Activated T-cell treated with anti-CD3 and anti-CD28 coated beads, Interleukin-2, amount 50 U/mL, for 24 hours (primary cell): ENCODE measurements at regions not wholly inside any gene's neighbourhood (a gene's known extent, or its start where the extent isn't known, plus 50 kb on each side); places are given as distances from the start of the nearest gene placed in this dataset.

Experiments
- DNase-seq: peaks from one replicate; pipeline ENCODE4 v3.0.0-alpha.2; 2020
- H3K27ac Mint-ChIP-seq: 2 replicates; pipeline ENCODE4 v1.8.0; 2020; ENCODE audit warnings: mild to moderate bottlenecking, mixed read lengths
- H3K27me3 Mint-ChIP-seq: 2 replicates; pipeline ENCODE4 v1.8.0; 2020; ENCODE audit warnings: mixed read lengths
- H3K36me3 Mint-ChIP-seq: 2 replicates; pipeline ENCODE4 v1.8.0; 2020; ENCODE audit warnings: low read depth, mixed read lengths
- H3K4me1 Mint-ChIP-seq: 2 replicates; pipeline ENCODE4 v1.8.0; 2020; ENCODE audit warnings: low read depth, mixed read lengths
- H3K4me3 Mint-ChIP-seq: 2 replicates; pipeline ENCODE4 v1.8.0; 2020; ENCODE audit warnings: mild to moderate bottlenecking, moderate library complexity, mixed read lengths
- H3K9me3 Mint-ChIP-seq: 2 replicates; pipeline ENCODE4 v1.8.0; 2020; ENCODE audit warnings: mixed read lengths

- H3K4me3 Mint-ChIP-seq: no peak overlapping the region
- peaks cover 70% of the 10 kb centered on the region for H3K4me1 Mint-ChIP-seq
- H3K27me3 Mint-ChIP-seq: no peaks in the 10 kb centered on the region
- no peak overlapping the region for H3K27ac Mint-ChIP-seq
- H3K36me3 Mint-ChIP-seq: no peaks in the 10 kb centered on the region
- no peaks in the 10 kb centered on the region for H3K9me3 Mint-ChIP-seq
- DNase-seq: no peak
Measured at GRCh38 chr4:108533876-108534275, 86.5 kb upstream of the RPL34 start.

- Mint-ChIP-seq H3K27ac (no peak overlapping the region), H3K9me3 (no peaks in the 10 kb centered on the region), H3K27me3 (no peaks in the 10 kb centered on the region), H3K4me1 (peaks cover 74% of the 10 kb centered on the region), H3K4me3 (no peak overlapping the region), H3K36me3 (no peaks in the 10 kb centered on the region)
- DNase-seq: no peak
Measured at GRCh38 chr4:108533245-108533844, 87.0 kb upstream of the RPL34 start.

GRCh38 chr4:108532738-108533137, 87.6 kb upstream of the RPL34 start:
- H3K27me3 Mint-ChIP-seq: no peaks in the 10 kb centered on the region
- H3K4me3 Mint-ChIP-seq: no peak overlapping the region
- no peak overlapping the region for H3K27ac Mint-ChIP-seq
- H3K36me3 Mint-ChIP-seq: no peaks in the 10 kb centered on the region
- DNase-seq: no peak
- H3K4me1 Mint-ChIP-seq: peaks cover 80% of the 10 kb centered on the region
- no peaks in the 10 kb centered on the region for H3K9me3 Mint-ChIP-seq

- H3K27ac Mint-ChIP-seq: no peak overlapping the region
- no peaks in the 10 kb centered on the region for H3K36me3 Mint-ChIP-seq
- peaks cover 83% of the 10 kb centered on the region for H3K4me1 Mint-ChIP-seq
- DNase-seq: no peak
- H3K9me3 Mint-ChIP-seq: no peaks in the 10 kb centered on the region
- peak overlapping the region; percentile 60 for H3K4me3 Mint-ChIP-seq
- H3K27me3 Mint-ChIP-seq: no peaks in the 10 kb centered on the region
Measured at GRCh38 chr4:108532187-108532586, 88.2 kb upstream of the RPL34 start.

- Mint-ChIP-seq H3K27me3 (no peaks in the 10 kb centered on the region), H3K27ac (peak overlapping the region; percentile 74), H3K9me3 (no peaks in the 10 kb centered on the region), H3K36me3 (no peaks in the 10 kb centered on the region), H3K4me3 (peak overlapping the region; percentile 60), H3K4me1 (peaks cover 82% of the 10 kb centered on the region)
- no peak for DNase-seq
Measured at GRCh38 chr4:108531461-108531860, 88.9 kb upstream of the RPL34 start.

GRCh38 chr4:108529984-108530905, 90.1 kb upstream of the RPL34 start:
- no peak overlapping the region for H3K4me3 Mint-ChIP-seq
- DNase-seq: no peak
- H3K9me3 Mint-ChIP-seq: peaks cover 2% of the 10 kb centered on the region
- no peak overlapping the region for H3K27ac Mint-ChIP-seq
- no peaks in the 10 kb centered on the region for H3K36me3 Mint-ChIP-seq
- H3K27me3 Mint-ChIP-seq: no peaks in the 10 kb centered on the region
- peaks cover 74% of the 10 kb centered on the region for H3K4me1 Mint-ChIP-seq

GRCh38 chr4:108529102-108529501, 91.3 kb upstream of the RPL34 start:
- Mint-ChIP-seq H3K27ac (no peak overlapping the region), H3K9me3 (peaks cover 5% of the 10 kb centered on the region)

GRCh38 chr4:108527723-108528122, 92.7 kb upstream of the RPL34 start:
- no peak for DNase-seq
- Mint-ChIP-seq H3K27me3 (no peaks in the 10 kb centered on the region), H3K4me1 (peaks cover 55% of the 10 kb centered on the region), H3K36me3 (no peaks in the 10 kb centered on the region), H3K4me3 (peak overlapping the region; percentile 14), H3K9me3 (peaks cover 5% of the 10 kb centered on the region), H3K27ac (peak overlapping the region; percentile 70)

More at GRCh38 chr4:108529102-108529501, 91.3 kb upstream of the RPL34 start:
- no peaks in the 10 kb centered on the region for H3K36me3 Mint-ChIP-seq
- no peak for DNase-seq
- H3K4me3 Mint-ChIP-seq: no peak overlapping the region
- H3K27me3 Mint-ChIP-seq: no peaks in the 10 kb centered on the region
- peaks cover 68% of the 10 kb centered on the region for H3K4me1 Mint-ChIP-seq

GRCh38 chr4:108520807-108521206, 99.6 kb upstream of the RPL34 start:
- H3K27me3 Mint-ChIP-seq: no peaks in the 10 kb centered on the region
- peaks cover 5% of the 10 kb centered on the region for H3K9me3 Mint-ChIP-seq
- no peak for DNase-seq
- no peak overlapping the region for H3K4me3 Mint-ChIP-seq
- H3K27ac Mint-ChIP-seq: no peak overlapping the region
- H3K36me3 Mint-ChIP-seq: no peaks in the 10 kb centered on the region
- peaks cover 13% of the 10 kb centered on the region for H3K4me1 Mint-ChIP-seq

GRCh38 chr4:108519911-108520601, 100.3 kb upstream of the RPL34 start:
- DNase-seq: no peak
- no peak overlapping the region for H3K4me3 Mint-ChIP-seq
- no peaks in the 10 kb centered on the region for H3K36me3 Mint-ChIP-seq
- no peak overlapping the region for H3K27ac Mint-ChIP-seq
- peaks cover 2% of the 10 kb centered on the region for H3K9me3 Mint-ChIP-seq
- H3K4me1 Mint-ChIP-seq: peaks cover 13% of the 10 kb centered on the region
- H3K27me3 Mint-ChIP-seq: no peaks in the 10 kb centered on the region

GRCh38 chr4:108519208-108519833, 101.1 kb upstream of the RPL34 start:
- no peaks in the 10 kb centered on the region for H3K9me3 Mint-ChIP-seq
- no peak overlapping the region for H3K27ac Mint-ChIP-seq

GRCh38 chr4:108512615-108513505, 107.5 kb upstream of the RPL34 start:
- Mint-ChIP-seq H3K9me3 (peaks cover under 1% of the 10 kb centered on the region), H3K27me3 (no peaks in the 10 kb centered on the region), H3K27ac (peak overlapping the region; percentile 78), H3K4me1 (peaks cover 17% of the 10 kb centered on the region), H3K4me3 (peak overlapping the region; percentile 67), H3K36me3 (no peaks in the 10 kb centered on the region)
- peak; percentile 48 for DNase-seq

More at GRCh38 chr4:108519208-108519833, 101.1 kb upstream of the RPL34 start:
- Mint-ChIP-seq H3K4me3 (no peak overlapping the region), H3K36me3 (no peaks in the 10 kb centered on the region), H3K4me1 (peaks cover 13% of the 10 kb centered on the region), H3K27me3 (no peaks in the 10 kb centered on the region)
- no peak for DNase-seq

GRCh38 chr4:108511618-108512017, 108.8 kb upstream of the RPL34 start:
- no peak overlapping the region for H3K4me3 Mint-ChIP-seq
- peaks cover 7% of the 10 kb centered on the region for H3K9me3 Mint-ChIP-seq
- no peaks in the 10 kb centered on the region for H3K36me3 Mint-ChIP-seq
- H3K27ac Mint-ChIP-seq: no peak overlapping the region
- no peak for DNase-seq
- peaks cover 24% of the 10 kb centered on the region for H3K4me1 Mint-ChIP-seq
- H3K27me3 Mint-ChIP-seq: no peaks in the 10 kb centered on the region
